H1 (cell line): ENCODE measurements at regions not wholly inside any gene's neighbourhood (a gene's known extent, or its start where the extent isn't known, plus 50 kb on each side); places are given as distances from the start of the nearest gene placed in this dataset.

Experiments used
- CHD2 ChIP-seq: IDR thresholded peaks from 2 replicates; pipeline ENCODE4 v1.6.1; 2012; ENCODE audit warnings: low read length, improper control_type of control experiment
- GABPA ChIP-seq: IDR thresholded peaks from 2 replicates; pipeline ENCODE4 v1.6.1; 2011; ENCODE audit warnings: mild to moderate bottlenecking, low read length, moderate library complexity, borderline replicate concordance; ENCODE audit not compliant: insufficient read depth
- MAX ChIP-seq: IDR thresholded peaks from 2 replicates; pipeline ENCODE4 v1.6.1; 2012; ENCODE audit warnings: inconsistent platforms
- POLR2A ChIP-seq, 2 experiments: IDR thresholded peaks; 1 replicate in 1 of 2; 2 replicates in 1 of 2; pipeline ENCODE4 v1.6.1; 2011; ENCODE audit warnings: low read depth in 2 of 2, low read length in 2 of 2, mild to moderate bottlenecking in 2 of 2; ENCODE audit errors: control extremely low read depth in 1 of 2
- POLR2AphosphoS5 ChIP-seq: IDR thresholded peaks from 2 replicates; pipeline ENCODE4 v1.6.1; 2011; ENCODE audit warnings: low read depth, low read length
- RAD21 ChIP-seq, 2 experiments: IDR thresholded peaks in 1 of 2; conservative IDR thresholded peaks in 1 of 2; 2 replicates each; pipeline ENCODE4 v1.6.1; 2011; ENCODE audit warnings: low read depth in 2 of 2, low read length in 2 of 2, improper control_type of control experiment in 1 of 2, inconsistent platforms in 1 of 2, mild to moderate bottlenecking in 1 of 2, moderate library complexity in 1 of 2
- TF ChIP-seq, protein P1 (sequence below), 3 experiments: IDR thresholded peaks; 1 replicate in 2 of 3; 2 replicates in 1 of 3; pipeline versions ENCODE4 v1.5.1 to v1.6.1; 2011; ENCODE audit warnings: low read length in 3 of 3, mild to moderate bottlenecking in 3 of 3, inconsistent platforms in 2 of 3, low read depth in 1 of 3, moderate library complexity in 1 of 3; ENCODE audit not compliant: insufficient read depth in 1 of 3; ENCODE audit errors: control extremely low read depth in 1 of 3

- TF ChIP-seq GABPA: no peak
- no peak for TF ChIP-seq CHD2
- TF ChIP-seq, protein P1, sequence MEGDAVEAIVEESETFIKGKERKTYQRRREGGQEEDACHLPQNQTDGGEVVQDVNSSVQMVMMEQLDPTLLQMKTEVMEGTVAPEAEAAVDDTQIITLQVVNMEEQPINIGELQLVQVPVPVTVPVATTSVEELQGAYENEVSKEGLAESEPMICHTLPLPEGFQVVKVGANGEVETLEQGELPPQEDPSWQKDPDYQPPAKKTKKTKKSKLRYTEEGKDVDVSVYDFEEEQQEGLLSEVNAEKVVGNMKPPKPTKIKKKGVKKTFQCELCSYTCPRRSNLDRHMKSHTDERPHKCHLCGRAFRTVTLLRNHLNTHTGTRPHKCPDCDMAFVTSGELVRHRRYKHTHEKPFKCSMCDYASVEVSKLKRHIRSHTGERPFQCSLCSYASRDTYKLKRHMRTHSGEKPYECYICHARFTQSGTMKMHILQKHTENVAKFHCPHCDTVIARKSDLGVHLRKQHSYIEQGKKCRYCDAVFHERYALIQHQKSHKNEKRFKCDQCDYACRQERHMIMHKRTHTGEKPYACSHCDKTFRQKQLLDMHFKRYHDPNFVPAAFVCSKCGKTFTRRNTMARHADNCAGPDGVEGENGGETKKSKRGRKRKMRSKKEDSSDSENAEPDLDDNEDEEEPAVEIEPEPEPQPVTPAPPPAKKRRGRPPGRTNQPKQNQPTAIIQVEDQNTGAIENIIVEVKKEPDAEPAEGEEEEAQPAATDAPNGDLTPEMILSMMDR (IDR thresholded peaks at IDR 0.05; ENCODE audit: control extremely low read depth in 1 of 3, insufficient read depth in 1 of 3, low read depth in 1 of 3, low read length in 3 of 3): peak; percentile 14 to 31 (median 20); a peak in 3 of 4 replicates
- TF ChIP-seq MAX: no peak
- TF ChIP-seq POLR2AphosphoS5: no peak
- TF ChIP-seq POLR2A (IDR thresholded peaks at IDR 0.05; ENCODE audit: control extremely low read depth in 1 of 2, low read depth in 2 of 2, low read length in 2 of 2): no peak
- TF ChIP-seq RAD21 (IDR thresholded peaks at IDR 0.05 in 1 of 2, conservative IDR thresholded peaks at IDR 0.05 in 1 of 2; ENCODE audit: low read depth in 2 of 2, low read length in 2 of 2): peak in 1 of 2 experiments; percentile 43; a peak in 2 of 4 replicates
These were observed 119.8 kb downstream of the CCT6B start for GRCh38 chr17:34841467-34841866.
